GM03348 (cell line): ENCODE measurements at regions not wholly inside any gene's neighbourhood (a gene's known extent, or its start where the extent isn't known, plus 50 kb on each side); places are given as distances from the start of the nearest gene placed in this dataset.

Experiments used
- DNase-seq: peaks from one replicate; pipeline ENCODE4 v3.0.0; 2012; ENCODE audit warnings: low spot score

DNA sequence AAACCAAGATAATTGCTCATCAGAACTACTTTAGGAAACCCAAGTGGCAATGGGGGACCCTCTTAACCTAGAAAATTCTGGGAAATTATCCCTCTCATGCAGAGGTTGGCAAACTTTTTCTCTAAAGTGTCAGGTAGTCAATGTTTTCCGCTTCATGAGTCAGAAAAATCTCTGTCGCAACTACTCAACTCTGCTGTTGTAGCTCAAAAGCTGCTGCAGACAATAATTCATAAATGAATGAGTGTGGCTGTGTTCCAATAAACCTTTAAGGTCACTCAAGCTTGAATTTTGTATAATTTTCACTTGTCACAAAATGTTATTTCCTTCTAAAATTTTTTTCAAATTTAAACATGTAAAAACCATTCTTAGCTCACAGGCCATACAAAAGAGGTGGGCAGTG is 193.4 kb upstream of the MID1 start:
- no peak for DNase-seq

DNA sequence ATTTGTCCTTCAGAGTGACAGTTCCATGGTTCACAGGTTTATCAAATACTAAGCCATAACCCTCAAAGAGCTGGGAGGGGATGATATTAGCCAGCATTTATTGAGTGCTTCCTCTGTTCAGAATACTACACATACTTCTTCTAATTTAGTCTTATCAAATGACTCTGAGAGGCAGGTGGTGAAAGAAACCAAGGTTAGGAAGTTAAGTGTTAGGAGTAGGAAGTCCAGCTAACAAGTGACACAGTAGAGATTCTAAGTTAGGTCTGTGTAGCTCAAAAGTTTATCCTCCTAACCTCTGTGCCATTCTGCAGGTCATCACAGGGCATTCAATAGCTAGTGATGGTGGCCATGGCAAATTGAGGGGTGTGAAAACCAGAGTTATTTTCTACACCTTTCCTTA is 198.3 kb upstream of the MID1 start:
- no peak for DNase-seq

DNA sequence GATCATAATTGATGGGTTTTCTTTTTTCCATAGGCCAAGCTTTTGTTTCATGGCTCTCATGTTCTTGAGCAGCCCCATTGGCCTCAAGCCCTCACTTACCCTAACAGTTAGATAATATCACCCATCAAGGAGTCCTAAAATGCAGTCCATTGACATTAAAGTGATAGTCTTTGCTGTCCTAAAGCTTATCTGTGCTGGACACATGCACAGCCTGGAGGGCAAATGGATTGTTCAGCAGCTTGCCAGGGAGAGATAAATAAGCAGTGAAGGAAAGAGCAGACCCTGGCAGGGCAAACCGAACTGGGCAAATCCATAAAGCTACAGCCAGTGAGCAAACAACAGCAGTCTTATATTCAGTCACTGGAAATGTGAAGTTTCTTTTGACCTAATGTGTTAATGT is 199.6 kb upstream of the MID1 start:
- no peak for DNase-seq

DNA sequence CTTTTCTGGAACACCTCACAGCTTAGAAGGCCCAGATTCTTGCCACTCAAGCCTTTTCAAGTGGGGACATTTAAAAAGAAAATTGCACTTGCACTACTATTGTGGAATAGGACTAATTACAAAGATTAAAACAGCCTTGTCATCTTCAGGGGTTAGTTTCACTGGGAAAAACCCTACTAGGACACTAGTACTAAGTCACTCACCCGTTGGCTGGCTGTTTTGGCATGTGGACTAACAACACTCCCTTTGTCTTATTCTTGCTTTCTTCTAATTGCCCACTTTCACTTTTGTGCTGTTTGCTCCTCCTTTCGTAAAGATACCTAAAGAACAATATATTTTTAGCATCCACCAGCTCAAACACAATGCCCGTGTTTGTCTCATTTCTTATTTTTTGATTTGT is 200.9 kb upstream of the MID1 start:
- no peak for DNase-seq

- DNase-seq = no peak
Measured at GRCh38 chrX:10828036-10828435, 207.7 kb upstream of the MID1 start.

GRCh38 chrX:10828640-10829039 is 208.3 kb upstream of the MID1 start:
- no peak for DNase-seq

GRCh38 chrX:10831716-10832502 is 211.5 kb upstream of the MID1 start:
- DNase-seq = peak; percentile 5

- peak; percentile 45 for DNase-seq
Measured at GRCh38 chrX:10833299-10834169, 213.1 kb upstream of the MID1 start.

- DNase-seq = no peak
Measured at GRCh38 chrX:10841579-10841978, 221.2 kb upstream of the MID1 start.

DNA sequence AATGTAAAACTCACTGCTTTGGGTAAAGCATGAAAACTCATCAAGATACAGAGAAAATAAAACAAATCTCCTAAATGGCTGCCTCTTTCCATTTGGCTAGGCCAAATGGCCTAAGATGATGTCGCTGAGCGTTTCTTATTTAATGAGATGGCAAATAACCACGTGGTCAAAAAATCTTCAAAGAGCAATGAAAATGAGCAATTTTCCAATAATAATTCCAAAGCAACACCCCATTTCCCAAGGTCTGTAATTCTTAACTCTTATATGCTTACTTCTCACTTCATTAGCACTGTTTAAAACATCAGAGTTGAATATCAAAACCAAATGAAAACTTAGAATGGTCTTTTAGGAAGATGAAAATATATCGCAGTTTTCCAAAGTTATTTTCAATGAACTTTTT is 222.3 kb upstream of the MID1 start:
- DNase-seq = no peak

DNA sequence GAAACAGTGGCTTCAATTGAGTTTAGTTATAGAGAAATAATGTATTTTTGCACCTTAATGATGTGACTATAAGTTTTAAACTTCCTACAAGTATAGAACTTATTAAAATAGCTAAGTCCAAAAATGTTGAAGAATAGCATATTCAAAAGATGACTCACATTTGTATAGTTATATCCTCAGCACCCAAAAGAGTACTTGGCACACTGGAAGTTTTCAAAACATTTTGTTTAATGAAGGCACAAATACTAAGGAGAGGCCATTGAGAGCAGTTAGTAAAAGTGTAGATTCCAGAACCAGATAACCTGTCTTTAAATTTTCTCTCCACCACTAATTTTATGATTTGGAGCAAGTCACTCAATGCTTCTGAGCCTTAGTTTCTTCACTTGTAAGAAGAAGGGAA is 226.9 kb upstream of the MID1 start:
- DNase-seq = peak; percentile 12

GRCh38 chrX:10851809-10852208 is 231.4 kb upstream of the MID1 start:
- DNase-seq = no peak

DNA sequence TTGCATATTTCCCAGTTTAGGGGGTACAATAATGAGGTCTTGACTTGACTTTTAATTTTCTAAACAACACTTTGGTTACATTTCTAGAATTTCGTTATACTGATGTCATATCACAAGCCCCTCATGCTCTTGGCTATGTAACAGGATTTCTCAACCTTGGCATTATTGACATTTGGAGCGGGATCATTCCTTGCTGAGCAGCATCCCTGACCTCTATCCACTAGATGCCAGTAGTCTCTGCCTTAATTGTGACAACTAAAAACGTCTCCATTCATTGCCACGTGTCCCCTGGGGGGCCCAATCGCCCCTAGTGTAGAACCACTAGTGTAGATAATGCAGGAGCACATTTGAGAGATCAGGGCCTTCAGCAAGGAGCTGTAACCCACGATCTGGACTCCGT is 234.2 kb upstream of the MID1 start:
- no peak for DNase-seq

DNA sequence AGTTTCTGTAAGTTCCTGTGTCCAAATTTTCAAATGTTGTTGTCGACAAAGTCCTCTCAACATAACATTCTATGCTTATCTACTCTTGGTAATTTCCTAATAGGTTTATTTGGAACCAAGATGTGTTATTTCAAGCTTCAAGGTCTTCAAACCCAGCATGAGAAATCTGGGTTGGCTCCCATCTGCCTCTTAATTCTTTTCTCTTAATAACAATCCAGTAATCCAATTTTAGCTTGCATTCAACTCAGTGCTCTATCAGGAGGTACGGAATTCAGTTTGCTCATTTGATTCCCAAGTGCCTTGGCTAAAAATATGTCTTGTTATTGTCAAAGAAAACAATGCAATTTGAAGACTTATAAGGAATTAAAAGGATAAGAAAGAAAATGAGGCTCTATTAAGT is 235.5 kb upstream of the MID1 start:
- no peak for DNase-seq

DNA sequence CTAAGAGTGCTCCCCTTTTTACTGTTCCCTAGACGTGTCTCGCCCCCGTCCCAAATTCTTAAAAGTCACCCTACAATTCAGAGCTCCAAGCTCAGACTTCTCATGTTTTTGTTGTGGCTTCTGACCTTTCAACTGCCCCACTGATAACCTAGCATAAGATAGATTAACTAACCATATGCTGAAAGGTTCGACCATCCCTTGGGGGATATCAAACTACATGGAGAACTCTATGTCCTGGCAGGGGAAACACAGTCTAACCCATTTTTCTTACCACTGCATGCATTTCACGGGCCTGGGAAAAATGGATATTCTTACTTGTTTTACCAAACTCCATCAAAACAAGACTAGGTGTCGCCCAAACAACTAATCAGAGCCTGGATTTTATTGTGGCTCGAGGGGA is 236.4 kb upstream of the MID1 start:
- DNase-seq = no peak

DNA sequence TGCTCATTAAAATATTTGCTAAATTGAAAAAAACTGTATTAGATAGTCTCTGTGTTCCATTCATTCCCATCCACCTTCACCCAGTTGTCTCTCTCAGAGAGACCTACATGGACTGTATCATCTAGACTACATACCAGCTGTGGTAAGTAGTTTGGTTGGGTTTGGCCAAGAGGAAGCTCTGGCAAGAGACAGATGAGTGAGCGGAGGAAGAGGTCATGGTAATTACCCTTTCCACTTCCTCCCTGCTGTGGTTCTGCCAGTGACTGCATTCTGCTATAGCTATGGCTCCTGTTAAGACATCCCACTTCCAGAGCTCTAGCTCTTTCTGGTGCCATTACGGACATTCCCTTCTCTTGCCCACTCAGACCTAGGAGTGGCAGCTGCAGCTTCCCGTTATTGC is 239.0 kb upstream of the MID1 start:
- DNase-seq = no peak

- no peak for DNase-seq
Measured at GRCh38 chrX:10875995-10876394, 235.1 kb upstream of the HCCS start.

GRCh38 chrX:10882484-10882883 is 228.6 kb upstream of the HCCS start:
- DNase-seq = no peak

- DNase-seq = peak; percentile 70
Measured at GRCh38 chrX:10884246-10884645, 226.9 kb upstream of the HCCS start.

GRCh38 chrX:10892621-10893225 is 218.4 kb upstream of the HCCS start:
- peak; percentile 16 for DNase-seq

GRCh38 chrX:10893366-10893765 is 217.8 kb upstream of the HCCS start:
- DNase-seq = peak; percentile 5

GRCh38 chrX:10893976-10894375 is 217.2 kb upstream of the HCCS start:
- no peak for DNase-seq

GRCh38 chrX:10897768-10898167 is 213.4 kb upstream of the HCCS start:
- no peak for DNase-seq
